ENCODE measurements at regions not wholly inside any gene's neighbourhood (a gene's known extent, or its start where the extent isn't known, plus 50 kb on each side); places are given as distances from the start of the nearest gene placed in this dataset.
"Not testable (repeated sequence)": the region's sequence is repeated elsewhere in the genome, so short reads cannot be mapped to it uniquely, and the experiment has no call there.

DNA sequence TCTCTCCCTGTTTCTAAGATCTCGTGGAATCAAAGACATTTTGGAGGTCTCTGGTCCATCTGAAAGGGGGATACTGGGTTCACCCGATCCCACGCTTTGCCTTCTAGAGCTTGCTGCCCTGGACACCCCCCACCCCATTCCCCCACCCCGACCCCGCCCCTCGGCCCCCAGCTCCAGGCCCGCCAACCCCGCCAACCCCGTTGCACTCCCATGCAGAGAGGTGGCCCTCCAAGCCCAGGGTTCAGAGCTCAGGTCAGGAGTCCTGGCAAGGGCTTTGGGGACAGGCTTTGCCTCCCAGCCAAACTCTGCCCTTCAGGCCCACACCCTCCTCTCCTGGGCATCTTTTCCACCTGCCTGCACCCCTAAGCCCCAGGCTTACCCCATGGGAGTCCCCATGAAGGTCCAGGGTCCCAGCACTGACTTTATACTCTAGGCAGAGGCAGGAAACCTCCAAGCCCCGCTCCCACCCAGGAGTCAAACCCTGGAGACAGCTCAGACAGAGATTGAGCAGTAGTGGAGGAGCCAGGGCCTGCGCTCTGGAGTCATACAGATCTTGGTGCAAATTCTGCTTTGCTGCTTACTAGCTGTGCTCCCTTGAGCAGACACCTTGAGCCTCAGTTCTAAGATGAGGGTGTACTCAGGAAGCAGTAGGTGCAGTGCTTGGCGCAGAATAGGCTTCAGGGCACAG, 155.9 kb downstream of the FOXD2 start:
- DNase-seq: peak in 1 of 3 donors; percentile 24
- no peak overlapping the region for H3K4me3 ChIP-seq
- H3K36me3 ChIP-seq: no peaks in the 10 kb centered on the region
- H3K9me3 ChIP-seq: no peaks in the 10 kb centered on the region
- H3K4me1 ChIP-seq: peaks cover 0 to 7% (median 0%) of the 10 kb centered on the region in 4 donors
- peaks cover 0 to 9% of the 10 kb centered on the region in 2 donors for H3K27me3 ChIP-seq
- no peak for TF ChIP-seq POLR2A (IDR thresholded peaks at IDR 0.05)
- TF ChIP-seq, protein P1, sequence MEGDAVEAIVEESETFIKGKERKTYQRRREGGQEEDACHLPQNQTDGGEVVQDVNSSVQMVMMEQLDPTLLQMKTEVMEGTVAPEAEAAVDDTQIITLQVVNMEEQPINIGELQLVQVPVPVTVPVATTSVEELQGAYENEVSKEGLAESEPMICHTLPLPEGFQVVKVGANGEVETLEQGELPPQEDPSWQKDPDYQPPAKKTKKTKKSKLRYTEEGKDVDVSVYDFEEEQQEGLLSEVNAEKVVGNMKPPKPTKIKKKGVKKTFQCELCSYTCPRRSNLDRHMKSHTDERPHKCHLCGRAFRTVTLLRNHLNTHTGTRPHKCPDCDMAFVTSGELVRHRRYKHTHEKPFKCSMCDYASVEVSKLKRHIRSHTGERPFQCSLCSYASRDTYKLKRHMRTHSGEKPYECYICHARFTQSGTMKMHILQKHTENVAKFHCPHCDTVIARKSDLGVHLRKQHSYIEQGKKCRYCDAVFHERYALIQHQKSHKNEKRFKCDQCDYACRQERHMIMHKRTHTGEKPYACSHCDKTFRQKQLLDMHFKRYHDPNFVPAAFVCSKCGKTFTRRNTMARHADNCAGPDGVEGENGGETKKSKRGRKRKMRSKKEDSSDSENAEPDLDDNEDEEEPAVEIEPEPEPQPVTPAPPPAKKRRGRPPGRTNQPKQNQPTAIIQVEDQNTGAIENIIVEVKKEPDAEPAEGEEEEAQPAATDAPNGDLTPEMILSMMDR (IDR thresholded peaks at IDR 0.05): no peak
- no peak overlapping the region for H3K27ac ChIP-seq

DNA sequence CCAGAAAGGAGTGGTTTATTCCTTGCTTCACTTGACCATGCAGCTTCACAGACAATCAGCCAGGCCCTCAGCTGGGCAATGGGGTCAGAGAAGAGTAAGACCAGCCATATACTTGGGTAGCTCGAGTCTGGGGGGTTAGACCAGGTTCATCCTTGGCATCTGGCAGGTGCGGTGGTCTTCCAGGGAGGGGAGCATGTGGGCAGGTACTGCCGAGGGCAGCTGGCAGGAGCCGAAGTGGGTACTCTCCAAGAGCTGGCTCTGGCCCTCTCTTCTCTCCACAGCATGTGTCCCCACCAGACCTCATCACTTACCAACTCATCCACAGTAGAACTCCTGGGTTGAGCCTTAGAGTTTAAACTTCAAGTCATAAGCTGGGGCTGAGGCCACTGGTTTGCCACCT, 156.8 kb downstream of the FOXD2 start:
- Histone ChIP-seq H3K9me3 (no peaks in the 10 kb centered on the region), H3K4me1 (peaks cover 0 to 7% (median 0%) of the 10 kb centered on the region in 4 donors), H3K27ac (no peak overlapping the region), H3K27me3 (peaks cover 0 to 9% of the 10 kb centered on the region in 2 donors), H3K36me3 (no peaks in the 10 kb centered on the region), H3K4me3 (no peak overlapping the region)
- peak in 2 of 3 donors; percentile 9 to 10 for DNase-seq
- TF ChIP-seq POLR2A (IDR thresholded peaks at IDR 0.05): no peak
- TF ChIP-seq, protein P1 (IDR thresholded peaks at IDR 0.05): no peak

DNA sequence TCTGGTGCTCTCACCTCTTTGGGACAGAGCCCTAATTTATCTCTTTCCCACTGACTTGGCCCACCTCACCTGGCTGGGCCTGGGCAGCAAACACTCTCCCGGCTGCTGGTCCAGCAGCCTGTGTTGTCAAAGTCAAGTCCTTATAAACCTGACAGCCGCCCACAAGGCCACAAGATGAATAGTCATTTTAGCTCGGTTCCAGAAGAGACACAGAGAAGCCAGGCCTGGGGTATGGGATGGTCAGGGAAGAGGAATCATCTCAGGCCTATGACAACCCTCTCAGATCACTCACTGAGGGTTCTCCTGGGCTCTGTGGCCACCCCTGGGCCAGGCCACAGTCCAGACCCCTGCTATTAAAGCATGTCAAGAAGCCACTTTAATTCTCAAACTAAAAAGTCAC, 158.5 kb downstream of the FOXD2 start:
- H3K4me3 ChIP-seq: no peak overlapping the region
- no peaks in the 10 kb centered on the region for H3K9me3 ChIP-seq
- DNase-seq: no peak
- H3K27ac ChIP-seq: no peak overlapping the region
- peaks cover 0 to 9% of the 10 kb centered on the region in 2 donors for H3K27me3 ChIP-seq
- no peak for TF ChIP-seq POLR2A (IDR thresholded peaks at IDR 0.05)
- TF ChIP-seq, protein P1 (IDR thresholded peaks at IDR 0.05): no peak
- no peaks in the 10 kb centered on the region for H3K36me3 ChIP-seq
- H3K4me1 ChIP-seq: peaks cover 0 to 7% (median 0%) of the 10 kb centered on the region in 4 donors

DNA sequence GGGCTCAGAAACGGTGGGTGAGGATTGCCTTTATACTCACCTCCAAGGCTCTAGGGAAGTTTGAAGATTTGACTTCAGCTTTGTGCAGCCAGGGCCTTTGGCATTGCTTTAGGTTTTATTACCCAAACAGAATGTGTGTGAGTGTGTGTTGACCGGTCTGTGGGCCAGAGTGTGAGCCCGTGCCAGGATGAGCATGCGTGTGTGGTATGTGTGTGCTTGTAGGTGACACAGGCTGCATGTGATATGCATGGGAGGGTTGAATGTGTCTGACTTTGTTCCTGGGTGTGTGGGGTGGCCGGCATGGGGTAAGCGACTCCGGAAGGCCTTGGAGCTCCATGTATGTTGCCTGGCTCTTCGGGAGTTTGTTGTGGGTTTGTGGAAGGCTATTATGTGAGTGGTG, 160.5 kb downstream of the FOXD2 start:
- Histone ChIP-seq H3K4me1 (no peaks in the 10 kb centered on the region), H3K36me3 (no peaks in the 10 kb centered on the region), H3K27me3 (peaks cover 0 to 3% of the 10 kb centered on the region in 2 donors), H3K4me3 (no peak overlapping the region), H3K27ac (no peak overlapping the region), H3K9me3 (peaks cover 0 to 10% (median 3%) of the 10 kb centered on the region in 4 donors)
- TF ChIP-seq, protein P1 (IDR thresholded peaks at IDR 0.05): no peak
- TF ChIP-seq POLR2A (IDR thresholded peaks at IDR 0.05): no peak
- no peak for DNase-seq

DNA sequence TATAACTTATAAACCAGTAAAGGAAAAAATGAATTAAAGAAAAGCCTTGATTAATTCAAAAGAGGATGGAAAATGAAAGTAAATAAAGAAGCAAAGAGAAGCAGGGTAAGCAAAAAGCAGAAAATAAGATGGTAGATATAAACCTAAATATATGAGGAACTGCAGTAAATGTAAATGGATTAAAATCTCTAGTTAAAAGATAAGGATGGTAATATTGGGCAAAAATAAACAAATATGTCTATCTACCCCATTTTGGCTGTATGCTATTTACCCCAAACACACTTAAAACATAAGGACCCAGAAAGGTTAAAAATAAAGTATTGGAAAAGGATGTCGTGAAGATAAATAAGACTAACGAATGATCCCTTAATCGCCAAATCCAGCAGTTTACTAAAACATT, 161.9 kb downstream of the FOXD2 start:
- TF ChIP-seq, protein P1 (IDR thresholded peaks at IDR 0.05): no peak
- TF ChIP-seq POLR2A (IDR thresholded peaks at IDR 0.05): no peak
- Histone ChIP-seq H3K27me3 (no peaks in the 10 kb centered on the region), H3K27ac (no peak overlapping the region), H3K36me3 (no peaks in the 10 kb centered on the region), H3K4me3 (no peak overlapping the region), H3K4me1 (no peaks in the 10 kb centered on the region), H3K9me3 (peaks cover 0 to 10% (median 3%) of the 10 kb centered on the region in 4 donors)
- no peak for DNase-seq

DNA sequence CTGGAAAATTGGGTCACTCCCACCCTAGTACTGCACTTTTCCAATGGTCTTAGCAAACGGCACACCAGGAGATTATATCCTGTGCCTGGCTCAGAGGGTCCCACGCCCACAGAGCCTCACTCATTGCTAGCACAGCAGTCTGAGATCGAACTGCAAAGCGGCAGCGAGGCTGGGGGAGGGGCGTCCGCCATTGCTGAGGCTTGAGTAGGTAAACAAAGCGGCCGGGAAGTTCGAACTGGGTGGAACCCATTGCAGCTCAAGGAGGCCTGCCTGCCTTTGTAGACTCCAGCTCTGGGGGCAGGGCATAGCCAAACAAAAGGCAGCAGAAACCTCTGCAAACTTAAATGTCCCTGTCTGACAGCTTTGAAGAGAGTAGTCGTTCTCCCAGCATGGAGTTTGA, 164.6 kb downstream of the FOXD2 start:
- not testable (repeated sequence) for H3K4me3 ChIP-seq, DNase-seq, H3K27ac ChIP-seq, H3K36me3 ChIP-seq, H3K27me3 ChIP-seq, H3K4me1 ChIP-seq
- H3K9me3 ChIP-seq: peaks cover 0 to 10% (median 3%) of the 10 kb centered on the region in 4 donors

DNA sequence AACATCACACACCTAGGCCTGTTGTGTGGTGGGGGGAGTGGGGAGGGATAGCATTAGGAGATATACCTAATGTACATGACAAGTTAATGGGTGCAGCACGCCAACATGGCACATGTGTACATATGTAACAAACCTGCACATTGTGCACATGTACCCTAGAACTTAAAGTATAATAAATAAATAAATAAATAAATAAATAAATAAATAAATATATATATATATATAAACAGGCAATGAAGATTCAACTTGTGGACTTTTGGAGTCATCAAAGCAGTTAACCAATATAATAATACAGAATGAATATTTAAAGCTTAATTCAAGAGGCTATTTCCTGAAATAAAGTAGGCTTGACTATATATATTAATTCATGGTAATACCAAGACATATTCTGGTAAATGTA, 167.0 kb downstream of the FOXD2 start:
- not testable (repeated sequence) for H3K4me3 ChIP-seq, DNase-seq, H3K36me3 ChIP-seq, H3K27ac ChIP-seq, H3K4me1 ChIP-seq, H3K27me3 ChIP-seq
- H3K9me3 ChIP-seq: peaks cover 0 to 10% (median 3%) of the 10 kb centered on the region in 4 donors

Data from Peyer's patch (tissue), 4 donors.